ENCODE measurements at regions not wholly inside any gene's neighbourhood (a gene's known extent, or its start where the extent isn't known, plus 50 kb on each side); places are given as distances from the start of the nearest gene placed in this dataset.

DNA sequence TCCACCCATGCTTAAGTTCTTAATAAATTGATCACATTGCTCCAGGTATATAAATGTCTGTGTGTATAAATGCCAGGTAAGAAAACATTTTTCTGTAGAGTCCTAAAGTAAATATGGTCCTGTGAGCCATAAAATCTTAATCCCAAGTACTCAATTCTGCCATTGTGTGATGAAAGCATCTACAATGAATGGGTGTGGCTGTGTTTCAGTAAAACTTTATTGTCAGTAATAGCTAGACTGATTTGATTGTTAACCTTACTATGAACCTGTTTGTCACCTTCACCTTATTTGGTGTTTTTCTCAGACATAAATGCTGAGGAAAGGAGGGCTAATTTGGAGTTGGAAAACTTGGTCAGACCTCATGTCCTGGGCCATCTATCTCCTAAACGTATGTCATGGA, 683.5 kb upstream of the GRM7 start:
- DNase-seq (ENCODE audit: low read depth in 1 of 2, low spot score in 1 of 2) (no peak), ATAC-seq (no peak)
- 0% methylated on average over 1 of the region's 1 CpG for WGBS (ENCODE audit: missing lambda C conversion rate)

GRCh38 chr3:6179761-6180160, 681.2 kb upstream of the GRM7 start:
- POLR2A ChIA-PET, result no interaction called here
- FAIRE-seq, result no peak
- Histone ChIP-seq H3K4me2 (no peak overlapping the region), H3K4me1 (no peaks in the 10 kb centered on the region), H3K4me3 (no peak overlapping the region), H3K9me3 (no peaks in the 10 kb centered on the region), H3K27ac (no peak overlapping the region)
- TF ChIP-seq ZSCAN20 (CRISPR knock-in tag; IDR thresholded peaks at IDR 0.05), result no peak
- no peak for TF ChIP-seq RCOR1 (IDR thresholded peaks at IDR 0.05; ENCODE audit: low read depth, low read length)
- TF ChIP-seq RFX5 (IDR thresholded peaks at IDR 0.05), result no peak
- no peak for TF ChIP-seq MAFK (IDR thresholded peaks at IDR 0.05; ENCODE audit: partially characterized antibody)
- TF ChIP-seq BCL3 (IDR thresholded peaks at IDR 0.05), result no peak
- no peak for TF ChIP-seq JUNB (IDR thresholded peaks at IDR 0.05)
- no peak for TF ChIP-seq POLR2AphosphoS2 (conservative IDR thresholded peaks at IDR 0.05; ENCODE audit: low read length)
- no peak for TF ChIP-seq NPAS2 (CRISPR knock-in tag; IDR thresholded peaks at IDR 0.05; ENCODE audit: borderline replicate concordance)
- TF ChIP-seq, protein P1, sequence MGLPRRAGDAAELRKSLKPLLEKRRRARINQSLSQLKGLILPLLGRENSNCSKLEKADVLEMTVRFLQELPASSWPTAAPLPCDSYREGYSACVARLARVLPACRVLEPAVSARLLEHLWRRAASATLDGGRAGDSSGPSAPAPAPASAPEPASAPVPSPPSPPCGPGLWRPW (IDR thresholded peaks at IDR 0.05), result no peak
- no peak for TF ChIP-seq EP300 (IDR thresholded peaks at IDR 0.05)
- TF ChIP-seq SREBF2 (IDR thresholded peaks at IDR 0.05), result no peak
- TF ChIP-seq CEBPB (IDR thresholded peaks at IDR 0.05), result no peak
- TF ChIP-seq HOXB5 (CRISPR knock-in tag; IDR thresholded peaks at IDR 0.05), result no peak
- TF ChIP-seq, protein P2, sequence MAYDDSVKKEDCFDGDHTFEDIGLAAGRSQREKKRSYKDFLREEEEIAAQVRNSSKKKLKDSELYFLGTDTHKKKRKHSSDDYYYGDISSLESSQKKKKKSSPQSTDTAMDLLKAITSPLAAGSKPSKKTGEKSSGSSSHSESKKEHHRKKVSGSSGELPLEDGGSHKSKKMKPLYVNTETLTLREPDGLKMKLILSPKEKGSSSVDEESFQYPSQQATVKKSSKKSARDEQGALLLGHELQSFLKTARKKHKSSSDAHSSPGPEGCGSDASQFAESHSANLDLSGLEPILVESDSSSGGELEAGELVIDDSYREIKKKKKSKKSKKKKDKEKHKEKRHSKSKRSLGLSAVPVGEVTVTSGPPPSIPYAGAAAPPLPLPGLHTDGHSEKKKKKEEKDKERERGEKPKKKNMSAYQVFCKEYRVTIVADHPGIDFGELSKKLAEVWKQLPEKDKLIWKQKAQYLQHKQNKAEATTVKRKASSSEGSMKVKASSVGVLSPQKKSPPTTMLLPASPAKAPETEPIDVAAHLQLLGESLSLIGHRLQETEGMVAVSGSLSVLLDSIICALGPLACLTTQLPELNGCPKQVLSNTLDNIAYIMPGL (CRISPR knock-in tag; IDR thresholded peaks at IDR 0.05; ENCODE audit: borderline replicate concordance), result no peak
- TF ChIP-seq RARB (CRISPR knock-in tag; IDR thresholded peaks at IDR 0.05), result no peak
- TF ChIP-seq BHLHE40 (IDR thresholded peaks at IDR 0.05; ENCODE audit: low read depth, low read length), result no peak
- no peak for TF ChIP-seq ZFP36 (IDR thresholded peaks at IDR 0.05; ENCODE audit: borderline replicate concordance, partially characterized antibody)
- CTCF ChIA-PET, result no interaction called here
- 16% methylated on average over 3 of the region's 3 CpGs for WGBS (ENCODE audit: missing lambda C conversion rate)
- ATAC-seq, result no peak
- no peak for DNase-seq (ENCODE audit: low read depth in 1 of 2, low spot score in 1 of 2)

More for the DNA sequence above, 683.5 kb upstream of the GRM7 start:
- Histone ChIP-seq H3K9me3 (no peaks in the 10 kb centered on the region), H3K4me3 (no peak overlapping the region), H3K27ac (no peak overlapping the region), H3K4me2 (no peak overlapping the region), H3K4me1 (no peaks in the 10 kb centered on the region)
- ChIA-PET CTCF (no interaction called here), POLR2A (no interaction called here)
- TF ChIP-seq ZSCAN20 (CRISPR knock-in tag; IDR thresholded peaks at IDR 0.05), result no peak
- no peak for FAIRE-seq

DNA sequence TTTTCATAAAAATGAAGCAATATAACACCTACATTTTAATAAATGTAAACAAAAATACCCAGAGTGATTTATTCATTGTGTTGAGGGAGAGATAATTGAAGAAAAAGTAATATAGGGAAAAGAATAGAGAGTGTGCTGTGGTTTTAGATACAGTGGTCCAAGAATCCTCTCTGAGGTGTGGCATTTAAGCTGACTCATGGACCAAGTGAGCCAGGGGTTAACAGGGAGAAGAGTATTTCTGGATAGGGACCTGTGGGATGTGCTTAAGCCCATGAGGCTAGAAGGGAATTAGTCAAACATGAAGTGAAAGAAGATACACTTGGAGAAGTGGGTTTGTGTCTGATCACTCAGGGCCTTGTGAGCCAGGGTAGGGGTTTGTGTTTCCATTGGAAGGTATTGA, 680.7 kb upstream of the GRM7 start:
- Histone ChIP-seq H3K9me3 (no peaks in the 10 kb centered on the region), H3K27ac (no peak overlapping the region), H3K4me1 (no peaks in the 10 kb centered on the region), H3K4me3 (no peak overlapping the region), H3K4me2 (no peak overlapping the region)
- ATAC-seq, result no peak
- ChIA-PET CTCF (no interaction called here), POLR2A (no interaction called here)
- TF ChIP-seq MAX (IDR thresholded peaks at IDR 0.05) (no peak), CBX2 (IDR thresholded peaks at IDR 0.05; ENCODE audit: borderline replicate concordance, low read depth) (no peak), NPAS2 (CRISPR knock-in tag; IDR thresholded peaks at IDR 0.05; ENCODE audit: borderline replicate concordance) (no peak)
- no peak for DNase-seq (ENCODE audit: low read depth in 1 of 2, low spot score in 1 of 2)
- no peak for FAIRE-seq

DNA sequence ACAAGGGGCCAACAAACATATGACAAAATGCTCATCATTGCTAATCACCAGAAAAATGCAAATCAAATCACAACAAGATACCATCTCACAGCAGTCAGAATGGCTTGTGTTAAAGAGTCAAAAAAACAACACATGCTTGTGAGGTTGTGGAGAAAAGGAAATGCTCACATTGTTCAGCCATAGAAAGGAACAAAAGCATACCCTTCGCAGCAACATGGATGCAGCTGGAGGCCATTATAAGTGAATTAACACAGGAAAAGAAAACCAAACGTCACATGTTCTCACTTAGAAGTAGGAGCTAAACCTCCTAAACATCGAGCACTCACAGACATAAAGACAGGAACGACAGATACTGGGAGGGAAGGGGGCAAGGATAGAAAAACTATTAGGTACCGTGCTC, 678.4 kb upstream of the GRM7 start:
- FAIRE-seq (no peak), ATAC-seq (no peak), DNase-seq (ENCODE audit: low read depth in 1 of 2, low spot score in 1 of 2) (no peak)
- CTCF ChIA-PET, result no interaction called here
- no peak overlapping the region for H3K4me2 ChIP-seq
- 1% methylated on average over 5 of the region's 5 CpGs for WGBS (ENCODE audit: missing lambda C conversion rate)
- TF ChIP-seq NFE2L2 (conservative IDR thresholded peaks at IDR 0.05; ENCODE audit: low read length) (no peak), HOXB13 (CRISPR knock-in tag; IDR thresholded peaks at IDR 0.05; ENCODE audit: low read depth) (no peak)
- TF ChIP-seq, protein P3, sequence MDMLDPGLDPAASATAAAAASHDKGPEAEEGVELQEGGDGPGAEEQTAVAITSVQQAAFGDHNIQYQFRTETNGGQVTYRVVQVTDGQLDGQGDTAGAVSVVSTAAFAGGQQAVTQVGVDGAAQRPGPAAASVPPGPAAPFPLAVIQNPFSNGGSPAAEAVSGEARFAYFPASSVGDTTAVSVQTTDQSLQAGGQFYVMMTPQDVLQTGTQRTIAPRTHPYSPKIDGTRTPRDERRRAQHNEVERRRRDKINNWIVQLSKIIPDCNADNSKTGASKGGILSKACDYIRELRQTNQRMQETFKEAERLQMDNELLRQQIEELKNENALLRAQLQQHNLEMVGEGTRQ (IDR thresholded peaks at IDR 0.05), result no peak
- H3K4me1 ChIP-seq, result no peaks in the 10 kb centered on the region
- POLR2A ChIA-PET, result no interaction called here
- no peaks in the 10 kb centered on the region for H3K9me3 ChIP-seq
- no peak overlapping the region for H3K4me3 ChIP-seq
- H3K27ac ChIP-seq, result no peak overlapping the region

Data from A549 (cell line).